ENCODE measurements at regions not wholly inside any gene's neighbourhood (a gene's known extent, or its start where the extent isn't known, plus 50 kb on each side); places are given as distances from the start of the nearest gene placed in this dataset.

- no peaks in the 10 kb centered on the region for H3K36me3 ChIP-seq (ENCODE audit: control insufficient read depth, low read length)
- no peaks in the 10 kb centered on the region for H3K9me2 ChIP-seq (replicated peaks; ENCODE audit: control insufficient read depth, low read length)
- H3K4me3 ChIP-seq (ENCODE audit: low read length), result no peak overlapping the region
- TF ChIP-seq, protein P1, sequence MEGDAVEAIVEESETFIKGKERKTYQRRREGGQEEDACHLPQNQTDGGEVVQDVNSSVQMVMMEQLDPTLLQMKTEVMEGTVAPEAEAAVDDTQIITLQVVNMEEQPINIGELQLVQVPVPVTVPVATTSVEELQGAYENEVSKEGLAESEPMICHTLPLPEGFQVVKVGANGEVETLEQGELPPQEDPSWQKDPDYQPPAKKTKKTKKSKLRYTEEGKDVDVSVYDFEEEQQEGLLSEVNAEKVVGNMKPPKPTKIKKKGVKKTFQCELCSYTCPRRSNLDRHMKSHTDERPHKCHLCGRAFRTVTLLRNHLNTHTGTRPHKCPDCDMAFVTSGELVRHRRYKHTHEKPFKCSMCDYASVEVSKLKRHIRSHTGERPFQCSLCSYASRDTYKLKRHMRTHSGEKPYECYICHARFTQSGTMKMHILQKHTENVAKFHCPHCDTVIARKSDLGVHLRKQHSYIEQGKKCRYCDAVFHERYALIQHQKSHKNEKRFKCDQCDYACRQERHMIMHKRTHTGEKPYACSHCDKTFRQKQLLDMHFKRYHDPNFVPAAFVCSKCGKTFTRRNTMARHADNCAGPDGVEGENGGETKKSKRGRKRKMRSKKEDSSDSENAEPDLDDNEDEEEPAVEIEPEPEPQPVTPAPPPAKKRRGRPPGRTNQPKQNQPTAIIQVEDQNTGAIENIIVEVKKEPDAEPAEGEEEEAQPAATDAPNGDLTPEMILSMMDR (IDR thresholded peaks at IDR 0.05; ENCODE audit: low read depth, low read length, poor library complexity, severe bottlenecking), result no peak
- no peak for TF ChIP-seq EZH2phosphoT487 (IDR thresholded peaks at IDR 0.05; ENCODE audit: borderline replicate concordance, low read length)
- no peaks in the 10 kb centered on the region for H3K79me2 ChIP-seq (ENCODE audit: control insufficient read depth, low read length)
- H4K20me1 ChIP-seq (ENCODE audit: control insufficient read depth, insufficient read depth, low read depth, low read length), result no peaks in the 10 kb centered on the region
- H3K27ac ChIP-seq (ENCODE audit: low read depth, low read length), result no peak overlapping the region
- no peaks in the 10 kb centered on the region for H3K9me3 ChIP-seq (ENCODE audit: control insufficient read depth, insufficient read depth, low read length)
- H3K4me2 ChIP-seq (ENCODE audit: low read length), result no peak overlapping the region
- H3K4me1 ChIP-seq (ENCODE audit: control insufficient read depth, low read length), result peaks cover 57% of the 10 kb centered on the region
- H3F3A ChIP-seq (ENCODE audit: control insufficient read depth, insufficient read depth), result no peaks in the 10 kb centered on the region
- H3K27me3 ChIP-seq (ENCODE audit: control insufficient read depth, low read length), result no peaks in the 10 kb centered on the region
Observed at GRCh38 chr2:55115761-55116597, 65.7 kb upstream of the RTN4 start.

- TF ChIP-seq, protein P1 (IDR thresholded peaks at IDR 0.05; ENCODE audit: low read depth, low read length, poor library complexity, severe bottlenecking), result no peak
- TF ChIP-seq EZH2phosphoT487 (IDR thresholded peaks at IDR 0.05; ENCODE audit: borderline replicate concordance, low read length), result no peak
- Histone ChIP-seq H3F3A (ENCODE audit: control insufficient read depth, insufficient read depth) (no peaks in the 10 kb centered on the region), H4K20me1 (ENCODE audit: control insufficient read depth, insufficient read depth, low read depth, low read length) (no peaks in the 10 kb centered on the region), H3K4me1 (ENCODE audit: control insufficient read depth, low read length) (peaks cover 46% of the 10 kb centered on the region), H3K9me3 (ENCODE audit: control insufficient read depth, insufficient read depth, low read length) (no peaks in the 10 kb centered on the region), H3K79me2 (ENCODE audit: control insufficient read depth, low read length) (no peaks in the 10 kb centered on the region), H3K36me3 (ENCODE audit: control insufficient read depth, low read length) (no peaks in the 10 kb centered on the region), H3K27me3 (ENCODE audit: control insufficient read depth, low read length) (no peaks in the 10 kb centered on the region), H3K4me3 (ENCODE audit: low read length) (no peak overlapping the region), H3K4me2 (ENCODE audit: low read length) (no peak overlapping the region), H3K9me2 (replicated peaks; ENCODE audit: control insufficient read depth, low read length) (no peaks in the 10 kb centered on the region), H3K27ac (ENCODE audit: low read depth, low read length) (no peak overlapping the region)
Observed at GRCh38 chr2:55114597-55114996, 64.3 kb upstream of the RTN4 start.

GRCh38 chr2:55114082-55114481 is 63.8 kb upstream of the RTN4 start:
- Histone ChIP-seq H3K79me2 (ENCODE audit: control insufficient read depth, low read length) (no peaks in the 10 kb centered on the region), H3F3A (ENCODE audit: control insufficient read depth, insufficient read depth) (0 out of 2 replicates have a peak, but pooled peaks cover 3% of the 10 kb centered on the region), H4K20me1 (ENCODE audit: control insufficient read depth, insufficient read depth, low read depth, low read length) (no peaks in the 10 kb centered on the region), H3K4me3 (ENCODE audit: low read length) (no peak overlapping the region), H3K27me3 (ENCODE audit: control insufficient read depth, low read length) (no peaks in the 10 kb centered on the region), H3K4me2 (ENCODE audit: low read length) (no peak overlapping the region), H3K36me3 (ENCODE audit: control insufficient read depth, low read length) (no peaks in the 10 kb centered on the region), H3K27ac (ENCODE audit: low read depth, low read length) (no peak overlapping the region), H3K9me2 (replicated peaks; ENCODE audit: control insufficient read depth, low read length) (no peaks in the 10 kb centered on the region), H3K9me3 (ENCODE audit: control insufficient read depth, insufficient read depth, low read length) (no peaks in the 10 kb centered on the region), H3K4me1 (ENCODE audit: control insufficient read depth, low read length) (peaks cover 41% of the 10 kb centered on the region)
- TF ChIP-seq, protein P1 (IDR thresholded peaks at IDR 0.05; ENCODE audit: low read depth, low read length, poor library complexity, severe bottlenecking), result no peak
- no peak for TF ChIP-seq EZH2phosphoT487 (IDR thresholded peaks at IDR 0.05; ENCODE audit: borderline replicate concordance, low read length)
